Adrenal gland (tissue), 5 donors: ENCODE measurements at regions not wholly inside any gene's neighbourhood (a gene's known extent, or its start where the extent isn't known, plus 50 kb on each side); places are given as distances from the start of the nearest gene placed in this dataset.

Experiments
- POLR2A ChIP-seq, 2 donors: fragments of 450-650 bp; IDR thresholded peaks; one replicate each; pipeline ENCODE4 v1.6.1; 2017; ENCODE audit warnings: antibody characterized with exemption in 2 of 2, mild to moderate bottlenecking in 2 of 2, moderate library complexity in 1 of 2
- TF ChIP-seq, protein P1 (sequence below), 6 experiments: fragments of 450-650 bp in 4 of 6; fragments of 200-600 bp in 2 of 6; sonication (generic) in 1 of 6; IDR thresholded peaks; 1 replicate in 5 of 6; 2 replicates in 1 of 6; pipeline versions ENCODE4 v1.5.1 to v1.8.0; 2016 to 2021; ENCODE audit warnings: antibody characterized with exemption in 6 of 6, mild to moderate bottlenecking in 2 of 6, moderate library complexity in 1 of 6
- donor health status: DM: no; HTN: no; CAD: no.

GRCh38 chr18:78713726-78714125, 265.9 kb upstream of the SALL3 start:
- TF ChIP-seq, protein P1, sequence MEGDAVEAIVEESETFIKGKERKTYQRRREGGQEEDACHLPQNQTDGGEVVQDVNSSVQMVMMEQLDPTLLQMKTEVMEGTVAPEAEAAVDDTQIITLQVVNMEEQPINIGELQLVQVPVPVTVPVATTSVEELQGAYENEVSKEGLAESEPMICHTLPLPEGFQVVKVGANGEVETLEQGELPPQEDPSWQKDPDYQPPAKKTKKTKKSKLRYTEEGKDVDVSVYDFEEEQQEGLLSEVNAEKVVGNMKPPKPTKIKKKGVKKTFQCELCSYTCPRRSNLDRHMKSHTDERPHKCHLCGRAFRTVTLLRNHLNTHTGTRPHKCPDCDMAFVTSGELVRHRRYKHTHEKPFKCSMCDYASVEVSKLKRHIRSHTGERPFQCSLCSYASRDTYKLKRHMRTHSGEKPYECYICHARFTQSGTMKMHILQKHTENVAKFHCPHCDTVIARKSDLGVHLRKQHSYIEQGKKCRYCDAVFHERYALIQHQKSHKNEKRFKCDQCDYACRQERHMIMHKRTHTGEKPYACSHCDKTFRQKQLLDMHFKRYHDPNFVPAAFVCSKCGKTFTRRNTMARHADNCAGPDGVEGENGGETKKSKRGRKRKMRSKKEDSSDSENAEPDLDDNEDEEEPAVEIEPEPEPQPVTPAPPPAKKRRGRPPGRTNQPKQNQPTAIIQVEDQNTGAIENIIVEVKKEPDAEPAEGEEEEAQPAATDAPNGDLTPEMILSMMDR (IDR thresholded peaks at IDR 0.05) = no peak
- TF ChIP-seq POLR2A (IDR thresholded peaks at IDR 0.05) = no peak
